ENCODE measurements at regions not wholly inside any gene's neighbourhood (a gene's known extent, or its start where the extent isn't known, plus 50 kb on each side); places are given as distances from the start of the nearest gene placed in this dataset.

DNA sequence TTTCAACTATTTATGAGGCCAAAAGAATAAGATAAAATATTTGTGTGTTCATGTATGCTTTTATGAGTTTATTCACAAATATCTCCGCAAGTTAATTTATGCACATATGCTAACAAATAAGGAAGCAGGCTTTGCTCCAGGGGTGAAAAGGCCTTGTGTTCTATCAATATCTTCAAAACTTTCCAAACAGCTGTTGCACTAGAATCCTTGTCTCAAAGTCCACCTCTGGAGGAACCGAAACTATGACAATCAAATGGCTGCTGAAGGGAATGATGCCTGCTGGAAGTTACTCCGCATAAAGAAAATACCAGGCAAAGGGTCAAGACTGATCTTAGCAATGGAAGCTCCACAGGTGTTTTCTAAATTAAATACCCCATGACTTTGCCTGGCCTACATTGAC, 145.0 kb upstream of the GHITM start:
- POLR2A ChIA-PET (ENCODE audit: unreplicated experiment) = no interaction called here
- no peak for ATAC-seq

GRCh38 chr10:83995738-83996331, 143.5 kb upstream of the GHITM start:
- intact Hi-C loops (cut with micrococcal nuclease) = no loop called here
- H3K9me3 ChIP-seq (ENCODE audit: low read length) = no peaks in the 10 kb centered on the region
- no peaks in the 10 kb centered on the region for H3K4me1 ChIP-seq (ENCODE audit: insufficient read depth, low read length)
- no peak overlapping the region for H3K9ac ChIP-seq (ENCODE audit: low read length)
- ATAC-seq = no peak
- no peak overlapping the region for H3K4me3 ChIP-seq (ENCODE audit: low read length)
- H3K27ac ChIP-seq (ENCODE audit: low read length) = no peak overlapping the region
- TF ChIP-seq EZH2phosphoT487 (IDR thresholded peaks at IDR 0.05; ENCODE audit: borderline replicate concordance, low read length) (no peak), EZH2 (IDR thresholded peaks at IDR 0.05; ENCODE audit: low read length, unreplicated experiment) (no peak)
- TF ChIP-seq, protein P1, sequence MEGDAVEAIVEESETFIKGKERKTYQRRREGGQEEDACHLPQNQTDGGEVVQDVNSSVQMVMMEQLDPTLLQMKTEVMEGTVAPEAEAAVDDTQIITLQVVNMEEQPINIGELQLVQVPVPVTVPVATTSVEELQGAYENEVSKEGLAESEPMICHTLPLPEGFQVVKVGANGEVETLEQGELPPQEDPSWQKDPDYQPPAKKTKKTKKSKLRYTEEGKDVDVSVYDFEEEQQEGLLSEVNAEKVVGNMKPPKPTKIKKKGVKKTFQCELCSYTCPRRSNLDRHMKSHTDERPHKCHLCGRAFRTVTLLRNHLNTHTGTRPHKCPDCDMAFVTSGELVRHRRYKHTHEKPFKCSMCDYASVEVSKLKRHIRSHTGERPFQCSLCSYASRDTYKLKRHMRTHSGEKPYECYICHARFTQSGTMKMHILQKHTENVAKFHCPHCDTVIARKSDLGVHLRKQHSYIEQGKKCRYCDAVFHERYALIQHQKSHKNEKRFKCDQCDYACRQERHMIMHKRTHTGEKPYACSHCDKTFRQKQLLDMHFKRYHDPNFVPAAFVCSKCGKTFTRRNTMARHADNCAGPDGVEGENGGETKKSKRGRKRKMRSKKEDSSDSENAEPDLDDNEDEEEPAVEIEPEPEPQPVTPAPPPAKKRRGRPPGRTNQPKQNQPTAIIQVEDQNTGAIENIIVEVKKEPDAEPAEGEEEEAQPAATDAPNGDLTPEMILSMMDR (conservative IDR thresholded peaks at IDR 0.05; ENCODE audit: low read depth, low read length) = no peak
- ChIA-PET POLR2A (ENCODE audit: unreplicated experiment) (no interaction called here), CTCF (no interaction called here)
- DNase-seq = no peak
- H3K4me2 ChIP-seq (ENCODE audit: low read length) = no peak overlapping the region
- H3K9me2 ChIP-seq (replicated peaks; ENCODE audit: low read length) = no peaks in the 10 kb centered on the region
- no peaks in the 10 kb centered on the region for H3F3A ChIP-seq (ENCODE audit: low read length, unreplicated experiment)
- H3K79me2 ChIP-seq (ENCODE audit: low read length) = no peaks in the 10 kb centered on the region
- no peaks in the 10 kb centered on the region for H4K20me1 ChIP-seq (ENCODE audit: low read length)
- no TSS peak for BruUV-seq (replicated peaks)
- H2AFZ ChIP-seq (ENCODE audit: low read length) = no peak overlapping the region
- no peaks in the 10 kb centered on the region for H3K36me3 ChIP-seq (ENCODE audit: low read depth, low read length)
- H3K27me3 ChIP-seq (ENCODE audit: low read length) = no peaks in the 10 kb centered on the region

More for the DNA sequence above, 145.0 kb upstream of the GHITM start:
- Histone ChIP-seq H3F3A (ENCODE audit: low read length, unreplicated experiment) (no peaks in the 10 kb centered on the region), H2AFZ (ENCODE audit: low read length) (no peak overlapping the region), H3K9me3 (ENCODE audit: low read length) (no peaks in the 10 kb centered on the region), H3K9me2 (replicated peaks; ENCODE audit: low read length) (no peaks in the 10 kb centered on the region), H3K27ac (ENCODE audit: low read length) (no peak overlapping the region), H3K4me3 (ENCODE audit: low read length) (no peak overlapping the region), H3K4me2 (ENCODE audit: low read length) (no peak overlapping the region), H4K20me1 (ENCODE audit: low read length) (no peaks in the 10 kb centered on the region), H3K4me1 (ENCODE audit: insufficient read depth, low read length) (no peaks in the 10 kb centered on the region), H3K27me3 (ENCODE audit: low read length) (no peaks in the 10 kb centered on the region), H3K9ac (ENCODE audit: low read length) (no peak overlapping the region), H3K36me3 (ENCODE audit: low read depth, low read length) (no peaks in the 10 kb centered on the region), H3K79me2 (ENCODE audit: low read length) (no peaks in the 10 kb centered on the region)
- CTCF ChIA-PET = no interaction called here
- DNase-seq = no peak
- TF ChIP-seq EZH2phosphoT487 (IDR thresholded peaks at IDR 0.05; ENCODE audit: borderline replicate concordance, low read length) = no peak
- no peak for TF ChIP-seq EZH2 (IDR thresholded peaks at IDR 0.05; ENCODE audit: low read length, unreplicated experiment)
- TF ChIP-seq, protein P1 (conservative IDR thresholded peaks at IDR 0.05; ENCODE audit: low read depth, low read length) = no peak
- BruUV-seq (replicated peaks) = no TSS peak
- intact Hi-C loops (cut with micrococcal nuclease) = no loop called here

DNA sequence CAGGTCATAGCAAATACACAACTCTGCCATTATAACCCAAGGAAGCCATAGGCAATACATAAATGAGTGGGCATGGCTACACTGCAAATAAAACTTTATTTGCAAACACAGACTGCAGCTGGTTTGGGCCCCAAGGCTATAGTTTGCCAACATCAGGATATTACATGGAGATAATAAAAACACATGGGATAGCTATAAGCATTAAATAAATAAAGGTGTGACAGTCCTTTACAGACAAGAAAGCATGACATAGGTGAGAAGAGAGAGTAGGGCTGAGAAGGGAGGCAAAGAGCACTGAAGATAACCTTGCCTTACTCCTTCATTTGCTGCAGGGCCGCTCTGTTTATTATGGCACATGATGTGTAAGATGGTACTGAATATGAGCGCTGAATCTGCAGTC, 135.1 kb upstream of the GHITM start:
- no peak overlapping the region for H3K27ac ChIP-seq (ENCODE audit: low read length)
- TF ChIP-seq, protein P1 (conservative IDR thresholded peaks at IDR 0.05; ENCODE audit: low read depth, low read length) = no peak
- TF ChIP-seq EZH2phosphoT487 (IDR thresholded peaks at IDR 0.05; ENCODE audit: borderline replicate concordance, low read length) = no peak
- TF ChIP-seq EZH2 (IDR thresholded peaks at IDR 0.05; ENCODE audit: low read length, unreplicated experiment) = no peak
- ChIA-PET CTCF (no interaction called here), POLR2A (ENCODE audit: unreplicated experiment) (no interaction called here)
- H3K9ac ChIP-seq (ENCODE audit: low read length) = no peak overlapping the region
- H3K27me3 ChIP-seq (ENCODE audit: low read length) = no peaks in the 10 kb centered on the region
- no peaks in the 10 kb centered on the region; the same call in 1 of the 2 replicates for H3K36me3 ChIP-seq (ENCODE audit: low read depth, low read length)
- H3K4me2 ChIP-seq (ENCODE audit: low read length) = no peak overlapping the region
- H3K9me3 ChIP-seq (ENCODE audit: low read length) = no peaks in the 10 kb centered on the region
- no peak overlapping the region for H3K4me3 ChIP-seq (ENCODE audit: low read length)
- H3K9me2 ChIP-seq (replicated peaks; ENCODE audit: low read length) = no peaks in the 10 kb centered on the region
- no TSS peak for BruUV-seq (replicated peaks)
- no peak for ATAC-seq
- no peaks in the 10 kb centered on the region for H3F3A ChIP-seq (ENCODE audit: low read length, unreplicated experiment)
- no peaks in the 10 kb centered on the region for H3K79me2 ChIP-seq (ENCODE audit: low read length)
- intact Hi-C loops (cut with micrococcal nuclease) = no loop called here
- no peak overlapping the region for H2AFZ ChIP-seq (ENCODE audit: low read length)
- no peak for DNase-seq
- no peaks in the 10 kb centered on the region for H4K20me1 ChIP-seq (ENCODE audit: low read length)
- H3K4me1 ChIP-seq (ENCODE audit: insufficient read depth, low read length) = no peaks in the 10 kb centered on the region

Data from PC-3 (cell line).